HG02623 (cell line): ENCODE measurements at regions not wholly inside any gene's neighbourhood (a gene's known extent, or its start where the extent isn't known, plus 50 kb on each side); places are given as distances from the start of the nearest gene placed in this dataset.
"Not testable (repeated sequence)": the region's sequence is repeated elsewhere in the genome, so short reads cannot be mapped to it uniquely, and the experiment has no call there.

ENCODE experiments used
- ATAC-seq: cut with Tn5 transposase; IDR thresholded peaks from one replicate; pipeline ENCODE4 v1.9.1; 2021; ENCODE audit warnings: moderate library complexity; ENCODE audit not compliant: unreplicated experiment

GRCh38 chr13:26482451-26483197, 74.9 kb upstream of the WASF3 start:
- peak; percentile 68 for ATAC-seq

GRCh38 chr13:26483546-26483945, 73.9 kb upstream of the WASF3 start:
- no peak for ATAC-seq

- no peak for ATAC-seq
These were observed 73.3 kb upstream of the WASF3 start for GRCh38 chr13:26484196-26484595.

- no peak for ATAC-seq
These were observed 72.2 kb upstream of the WASF3 start for GRCh38 chr13:26485288-26485687.

GRCh38 chr13:26485786-26486185, 71.7 kb upstream of the WASF3 start:
- no peak for ATAC-seq

GRCh38 chr13:26486550-26486949, 70.9 kb upstream of the WASF3 start:
- no peak for ATAC-seq

- ATAC-seq, result no peak
These were observed 69.7 kb upstream of the WASF3 start for GRCh38 chr13:26487781-26488180.

GRCh38 chr13:26488236-26489003, 69.1 kb upstream of the WASF3 start:
- ATAC-seq, result no peak

- not testable (repeated sequence) for ATAC-seq
These were observed 65.2 kb upstream of the WASF3 start for GRCh38 chr13:26492301-26492700.

- ATAC-seq, result no peak
These were observed 62.8 kb upstream of the WASF3 start for GRCh38 chr13:26494571-26495195.

GRCh38 chr13:26495750-26496149, 61.7 kb upstream of the WASF3 start:
- ATAC-seq, result no peak

- ATAC-seq, result no peak
These were observed 59.4 kb upstream of the WASF3 start for GRCh38 chr13:26497968-26498511.

GRCh38 chr13:26498656-26499601, 58.6 kb upstream of the WASF3 start:
- no peak for ATAC-seq

- no peak for ATAC-seq
These were observed 56.7 kb upstream of the WASF3 start for GRCh38 chr13:26500618-26501320.

- ATAC-seq, result no peak
These were observed 55.8 kb upstream of the WASF3 start for GRCh38 chr13:26501641-26502040.

GRCh38 chr13:26502826-26503225, 54.7 kb upstream of the WASF3 start:
- no peak for ATAC-seq

GRCh38 chr13:26503826-26504594, 53.5 kb upstream of the WASF3 start:
- no peak for ATAC-seq
